ENCODE measurements at regions not wholly inside any gene's neighbourhood (a gene's known extent, or its start where the extent isn't known, plus 50 kb on each side); places are given as distances from the start of the nearest gene placed in this dataset.

- no peak for DNase-seq (ENCODE audit: low spot score)
These were observed 55.4 kb upstream of the MAP2 start for GRCh38 chr2:209368406-209368805.

GRCh38 chr2:209368914-209369313, 54.9 kb upstream of the MAP2 start:
- DNase-seq (ENCODE audit: low spot score) = peak; percentile 90

GRCh38 chr2:209369656-209370055, 54.2 kb upstream of the MAP2 start:
- no peak for DNase-seq (ENCODE audit: low spot score)

GRCh38 chr2:209371407-209371806, 52.4 kb upstream of the MAP2 start:
- DNase-seq (ENCODE audit: low spot score) = no peak
